Fibroblast of lung (primary cell): ENCODE measurements at regions not wholly inside any gene's neighbourhood (a gene's known extent, or its start where the extent isn't known, plus 50 kb on each side); places are given as distances from the start of the nearest gene placed in this dataset.

Source experiments
- CTCF ChIP-seq, 2 donors: IDR thresholded peaks in 1 of 2; conservative IDR thresholded peaks in 1 of 2; 1 replicate in 1 of 2; 2 replicates in 1 of 2; pipeline ENCODE4 v1.5.1; 2011 to 2012; ENCODE audit warnings: low read length in 2 of 2, control low read depth in 1 of 2, inconsistent platforms in 1 of 2, low read depth in 1 of 2, mild to moderate bottlenecking in 1 of 2
- EZH2 ChIP-seq: IDR thresholded peaks from 2 replicates; pipeline ENCODE4 v1.5.1; 2012; ENCODE audit warnings: low read length, control low read depth, mild to moderate bottlenecking; ENCODE audit errors: missing control alignments

GRCh38 chr6:104596091-104596490 lies 263.6 kb downstream of the HACE1 start:
- TF ChIP-seq CTCF (conservative IDR thresholded peaks at IDR 0.05 in 1 of 2, IDR thresholded peaks at IDR 0.05 in 1 of 2; ENCODE audit: low read depth in 1 of 2, low read length in 2 of 2) (no peak), EZH2 (no peak)
